Stimulated activated CD8-positive, alpha-beta memory T cell treated with anti-CD3 and anti-CD28 coated beads, Interleukin-7, amount 100 ng/mL, for 1 hour (primary cell): ENCODE measurements at regions not wholly inside any gene's neighbourhood (a gene's known extent, or its start where the extent isn't known, plus 50 kb on each side); places are given as distances from the start of the nearest gene placed in this dataset.
"Not testable (repeated sequence)": the region's sequence is repeated elsewhere in the genome, so short reads cannot be mapped to it uniquely, and the experiment has no call there.

Source experiments
- DNase-seq, 2 donors: peaks; one replicate each; pipeline ENCODE4 v3.0.0-alpha.2; 2020; ENCODE audit warnings: low read depth in 2 of 2

- DNase-seq, result no peak
Measured at GRCh38 chr9:19937121-19937520, 148.3 kb upstream of the SLC24A2 start.

- DNase-seq, result no peak
Measured at GRCh38 chr9:19936598-19936997, 147.8 kb upstream of the SLC24A2 start.

DNA sequence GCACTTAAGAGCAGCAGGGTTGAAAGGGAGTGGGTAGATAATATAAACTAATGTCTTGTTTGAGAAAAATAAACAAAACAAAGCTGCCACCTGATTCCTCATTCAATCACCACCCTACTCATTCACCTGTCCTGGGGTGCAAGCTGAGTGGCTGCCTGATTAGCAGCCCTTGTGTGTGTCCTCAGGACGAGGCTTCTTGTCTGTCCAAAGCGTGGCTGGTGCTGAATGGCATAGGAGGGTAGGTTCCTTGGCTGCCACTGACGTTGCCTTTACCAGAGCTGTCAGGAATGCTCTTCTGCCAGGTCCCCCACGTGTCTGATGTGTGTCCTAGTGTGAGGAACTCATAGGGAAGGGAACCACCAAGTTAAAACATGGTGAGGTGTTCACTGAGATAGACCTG lies 146.6 kb upstream of the SLC24A2 start:
- no peak for DNase-seq

GRCh38 chr9:19934301-19934871 lies 145.5 kb upstream of the SLC24A2 start:
- DNase-seq, result no peak

- no peak for DNase-seq
Measured at GRCh38 chr9:19931098-19931890, 142.5 kb upstream of the SLC24A2 start.

GRCh38 chr9:19927560-19927959 lies 138.7 kb upstream of the SLC24A2 start:
- DNase-seq, result no peak

GRCh38 chr9:19926774-19927173 lies 137.9 kb upstream of the SLC24A2 start:
- no peak for DNase-seq

- peak; percentile 55 for DNase-seq
Measured at GRCh38 chr9:19925674-19926503, 137.1 kb upstream of the SLC24A2 start.

DNA sequence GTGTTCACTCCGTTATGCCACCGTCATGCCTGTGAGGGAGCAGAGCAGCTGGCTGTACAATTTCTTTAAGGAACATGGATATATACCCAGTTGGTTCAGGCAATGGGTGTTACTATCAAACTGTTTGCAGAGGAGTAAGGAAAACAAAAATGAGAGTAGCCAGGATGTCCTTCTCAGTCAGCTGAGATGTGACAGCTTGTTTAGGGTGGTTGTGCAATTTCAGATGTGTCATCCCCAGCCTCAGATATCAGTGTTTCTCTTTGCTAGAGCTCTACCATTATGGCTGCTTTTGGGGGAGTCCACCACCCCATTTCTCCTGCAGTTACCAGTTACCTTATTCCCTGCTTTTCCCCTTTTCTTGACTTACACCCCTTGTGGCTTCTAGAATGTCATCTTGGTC lies 135.2 kb upstream of the SLC24A2 start:
- DNase-seq, result no peak

DNA sequence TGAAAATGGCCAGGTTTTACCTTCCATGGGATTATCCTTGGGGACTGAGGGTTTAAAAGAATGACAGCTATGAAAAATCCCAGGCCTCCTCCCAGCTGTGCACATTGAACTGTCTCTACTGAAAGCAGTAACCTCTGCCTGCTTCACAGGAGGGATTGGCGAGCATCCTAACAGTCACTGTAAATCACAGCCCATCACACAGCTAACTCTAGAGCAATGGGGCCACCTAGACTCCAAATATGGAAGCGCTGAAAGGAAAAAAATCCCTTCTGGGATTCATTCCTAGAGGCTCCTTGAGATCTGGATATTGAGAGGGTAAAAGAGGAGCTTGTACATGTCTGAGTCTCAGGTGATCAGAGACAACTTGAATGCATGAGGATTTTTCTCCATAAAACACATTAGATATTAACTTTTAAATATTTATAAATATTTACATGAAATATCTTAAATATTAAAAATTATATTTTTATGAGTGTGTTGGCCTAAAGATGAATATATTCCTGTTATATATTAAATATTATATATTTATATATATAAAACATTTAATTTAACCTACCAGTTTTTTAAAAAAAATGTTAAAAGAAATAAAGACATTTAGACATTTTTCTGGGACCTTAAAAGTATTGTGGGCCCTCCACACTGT lies 133.8 kb upstream of the SLC24A2 start:
- DNase-seq, result no peak

- DNase-seq, result no peak
Measured at GRCh38 chr9:19920401-19920800, 131.6 kb upstream of the SLC24A2 start.

- DNase-seq, result no peak
Measured at GRCh38 chr9:19918630-19919029, 129.8 kb upstream of the SLC24A2 start.

DNA sequence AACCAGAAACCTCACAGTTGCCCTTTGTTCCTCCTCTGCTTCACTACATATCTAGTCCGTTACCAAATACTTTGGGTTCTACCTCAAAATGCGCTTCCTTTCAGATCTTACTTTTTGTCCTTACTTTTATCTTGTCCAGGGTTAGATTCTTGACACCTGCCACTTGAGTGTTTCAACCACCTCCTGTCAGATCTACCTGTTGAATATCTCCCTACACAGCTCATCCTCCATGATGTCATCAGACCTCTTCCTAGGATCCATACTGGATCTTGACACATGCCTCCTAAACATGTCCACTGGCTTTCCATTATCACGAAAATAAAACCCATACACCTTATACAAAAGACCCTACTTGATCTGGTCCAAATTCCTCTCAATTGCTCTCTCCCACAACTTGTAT lies 125.2 kb upstream of the SLC24A2 start:
- no peak for DNase-seq

DNA sequence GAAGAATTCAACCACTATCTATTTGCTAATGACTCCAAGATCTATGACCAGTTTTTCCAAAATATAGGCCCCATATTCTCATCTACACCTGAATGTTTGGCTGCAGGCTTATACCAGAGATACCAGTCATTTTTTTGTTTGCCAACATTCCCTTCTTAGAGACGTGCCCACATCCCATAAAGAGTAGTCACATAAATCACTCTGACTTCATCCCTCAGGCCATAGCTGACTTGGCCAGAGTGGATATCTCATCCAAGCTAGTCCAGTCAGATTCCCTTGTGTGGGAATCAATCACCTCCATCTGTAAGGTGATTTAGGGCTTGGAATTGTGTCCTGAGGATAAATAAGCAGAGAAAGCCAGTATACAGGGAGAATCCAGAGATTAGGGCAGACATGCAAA lies 124.3 kb upstream of the SLC24A2 start:
- DNase-seq, result no peak

DNA sequence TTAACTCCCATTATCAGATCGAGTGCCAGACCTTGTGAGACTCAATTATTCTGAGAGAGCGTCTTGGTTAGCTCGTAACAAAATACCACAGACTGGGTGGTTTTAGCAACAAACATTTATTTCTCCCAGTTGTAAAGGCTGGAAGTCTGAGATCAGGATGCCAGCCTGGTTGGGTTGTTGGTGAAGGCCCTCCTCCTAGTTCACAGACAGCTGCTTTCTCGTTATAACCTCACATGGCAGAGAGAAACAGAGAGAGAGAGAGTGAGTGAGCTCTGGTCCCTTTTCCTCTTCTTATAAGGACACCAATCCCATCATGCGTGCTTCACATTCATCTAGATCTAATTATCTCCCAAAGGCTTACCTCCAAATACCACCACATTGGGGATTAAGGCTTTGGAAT lies 114.2 kb upstream of the SLC24A2 start:
- DNase-seq, result no peak

DNA sequence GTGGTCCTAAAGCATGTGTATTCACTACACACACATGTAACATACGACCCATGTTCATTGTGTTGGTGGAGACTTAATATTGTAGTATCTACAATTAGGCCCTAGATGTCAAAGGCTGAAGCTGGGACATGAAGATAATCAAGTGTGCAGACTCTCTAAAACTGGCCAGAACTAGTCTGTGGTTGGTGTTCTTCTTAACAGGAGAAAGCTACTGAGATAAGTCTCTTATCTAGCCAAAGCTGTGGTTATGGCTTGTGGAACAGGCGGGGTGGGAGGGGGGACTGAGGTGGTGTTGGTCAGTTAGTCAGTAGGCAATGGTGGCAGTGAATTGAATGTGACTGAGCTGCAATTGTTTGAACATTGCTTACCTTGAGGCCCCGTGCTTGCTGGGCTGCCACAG lies 112.7 kb upstream of the SLC24A2 start:
- no peak for DNase-seq

DNA sequence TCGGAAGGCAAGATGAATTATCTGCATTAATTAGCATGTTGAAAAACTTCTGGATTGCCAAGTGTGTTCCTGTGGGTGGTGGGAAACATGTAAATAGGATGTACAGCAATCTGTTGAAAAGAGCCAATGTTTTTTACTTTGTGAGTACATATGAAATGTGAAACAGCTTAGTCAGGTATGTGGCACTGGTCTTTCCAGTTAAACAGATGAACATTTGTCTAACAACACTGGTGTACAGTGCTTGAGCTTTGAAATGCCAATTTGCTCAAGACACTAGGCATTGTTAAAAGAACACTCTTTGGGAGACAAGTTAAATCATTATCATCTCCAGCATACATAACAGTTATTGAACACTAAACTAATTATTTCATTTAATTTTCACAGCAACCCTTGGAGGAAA lies 107.3 kb upstream of the SLC24A2 start:
- DNase-seq, result no peak

DNA sequence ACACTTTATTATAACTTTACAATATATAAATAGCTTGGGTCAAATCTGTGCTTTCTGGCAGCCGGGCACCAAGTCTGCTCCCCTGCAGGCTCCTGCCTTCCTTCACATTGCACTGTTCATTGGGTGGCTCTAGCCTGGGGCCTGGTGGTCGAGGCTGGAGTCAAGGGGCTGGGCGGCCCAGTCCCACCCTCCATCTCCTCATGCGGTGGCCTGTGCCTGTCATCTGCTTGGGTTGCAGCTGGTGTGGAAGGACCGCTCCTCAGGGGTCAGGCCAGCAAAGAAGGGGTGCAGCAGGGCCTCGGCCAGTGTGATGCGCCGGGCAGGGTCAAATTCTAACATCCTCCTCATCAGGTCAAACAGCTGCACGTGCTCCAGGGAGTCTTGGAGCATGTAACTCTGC lies 106.7 kb upstream of the SLC24A2 start:
- DNase-seq, result not testable (repeated sequence)

GRCh38 chr9:19895006-19895405 lies 106.2 kb upstream of the SLC24A2 start:
- DNase-seq, result no peak

- no peak for DNase-seq
Measured at GRCh38 chr9:19885608-19886007, 96.8 kb upstream of the SLC24A2 start.

GRCh38 chr9:19879062-19879461 lies 90.2 kb upstream of the SLC24A2 start:
- DNase-seq, result no peak

DNA sequence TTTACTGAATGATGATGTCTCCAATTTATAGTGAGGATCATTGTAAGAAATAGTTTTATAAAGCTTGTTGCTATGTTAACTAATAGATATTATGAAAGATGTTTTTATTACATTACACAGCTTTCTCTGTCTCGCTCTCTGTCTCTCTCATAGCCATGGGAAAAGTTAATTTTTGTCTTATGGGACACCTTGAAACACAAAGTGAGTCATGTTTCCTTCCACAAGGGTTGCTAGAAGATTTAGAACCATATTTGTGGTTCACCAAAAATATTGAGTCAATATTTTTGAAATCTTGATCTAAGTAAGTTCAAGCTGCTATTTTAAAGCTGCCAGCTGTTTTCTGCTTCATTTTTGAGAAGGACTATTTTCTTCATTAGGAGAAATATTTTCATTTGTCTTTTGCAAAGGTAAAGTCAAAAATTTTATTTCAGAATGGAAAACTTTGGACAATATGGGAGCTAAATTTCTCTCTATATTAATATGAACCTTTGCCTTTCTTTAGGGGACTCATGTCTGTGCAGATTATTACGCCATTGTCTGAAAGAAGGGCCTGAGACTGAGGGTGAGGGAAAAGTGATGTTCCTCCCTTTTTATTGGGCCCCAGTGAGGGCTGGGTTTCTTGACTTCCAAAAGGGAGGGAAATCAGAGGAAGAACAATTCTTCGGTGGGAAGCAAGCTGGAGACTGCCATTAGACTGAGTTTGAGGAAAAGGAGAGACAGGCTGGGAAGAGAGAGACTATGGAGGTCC lies 87.9 kb upstream of the SLC24A2 start:
- DNase-seq, result no peak
